ENCODE measurements at regions not wholly inside any gene's neighbourhood (a gene's known extent, or its start where the extent isn't known, plus 50 kb on each side); places are given as distances from the start of the nearest gene placed in this dataset.

DNA sequence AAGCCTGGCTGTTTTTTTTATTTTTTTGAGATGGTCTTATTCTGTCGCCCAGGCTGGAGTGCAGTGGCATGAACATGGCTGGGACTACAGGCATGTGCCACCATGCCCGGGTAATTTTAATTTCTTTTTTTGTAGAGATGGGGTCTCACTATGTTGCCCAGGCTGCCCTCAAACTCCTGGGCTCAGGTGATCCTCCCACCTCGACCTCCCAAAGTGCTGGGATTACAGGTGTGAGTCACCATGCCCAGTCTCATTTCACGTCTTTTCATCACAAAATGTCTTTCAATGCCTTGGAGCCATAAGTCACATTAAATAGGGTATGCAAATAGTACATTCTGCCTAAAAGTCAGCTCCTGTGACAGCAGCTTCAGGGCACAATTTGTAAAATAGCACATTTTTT, 52.8 kb downstream of the SOX2 start:
- no peak for DNase-seq

DNA sequence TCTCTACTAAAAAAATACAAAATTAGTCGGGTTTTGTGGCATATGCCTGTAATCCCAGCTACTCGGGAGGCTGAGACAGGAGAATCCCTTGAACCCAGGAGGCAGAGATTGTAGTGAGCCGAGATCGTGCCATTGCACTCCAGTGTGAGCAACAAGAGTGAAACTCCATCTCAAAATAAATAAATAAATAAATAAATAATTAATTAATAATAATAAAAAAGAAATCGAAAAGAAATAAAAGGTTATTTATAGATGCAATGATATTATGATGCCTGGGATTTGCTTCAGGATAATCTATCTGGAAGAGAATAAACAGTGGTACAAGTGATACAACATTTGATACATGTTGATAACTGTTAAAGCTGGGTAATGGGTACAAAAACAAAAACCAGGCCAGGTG, 58.6 kb downstream of the SOX2 start:
- DNase-seq: no peak

DNA sequence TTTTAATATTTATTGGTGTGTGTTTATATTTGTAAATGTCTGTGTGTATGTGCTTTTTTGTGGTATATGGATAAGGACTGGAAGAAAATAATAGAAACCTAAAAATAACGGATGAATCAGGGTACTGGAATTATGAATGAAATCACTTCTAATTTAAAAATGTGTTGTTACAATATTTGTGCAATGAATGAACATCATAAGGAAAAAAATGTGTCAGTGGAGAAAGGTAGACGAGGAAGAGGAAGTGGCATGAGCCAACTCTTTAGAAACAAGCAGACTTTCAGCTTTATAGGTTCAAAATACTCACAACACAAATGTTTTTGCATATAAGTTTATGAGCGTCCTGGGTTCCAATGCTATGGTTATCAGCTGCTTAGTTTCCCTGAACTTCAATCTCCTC, 59.4 kb downstream of the SOX2 start:
- no peak for DNase-seq

DNA sequence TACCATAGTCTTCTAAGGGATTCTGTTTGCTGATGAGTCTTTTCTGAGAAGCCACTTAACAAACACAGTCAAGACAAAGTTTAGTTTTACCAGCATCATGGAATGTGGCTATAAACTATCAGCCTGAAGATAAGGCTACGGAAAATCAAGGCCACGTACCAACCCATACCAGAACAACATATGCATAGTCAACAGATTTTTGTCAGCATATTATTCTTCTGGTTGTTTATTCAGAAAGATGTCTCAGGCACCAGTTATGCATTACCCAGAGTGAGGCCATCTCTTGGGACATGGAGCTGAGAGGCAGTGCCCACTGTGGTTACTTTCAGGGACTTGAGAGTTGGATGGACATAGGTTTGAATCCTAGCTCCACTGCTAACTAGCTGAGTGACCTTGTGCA, 60.4 kb downstream of the SOX2 start:
- no peak for DNase-seq

DNA sequence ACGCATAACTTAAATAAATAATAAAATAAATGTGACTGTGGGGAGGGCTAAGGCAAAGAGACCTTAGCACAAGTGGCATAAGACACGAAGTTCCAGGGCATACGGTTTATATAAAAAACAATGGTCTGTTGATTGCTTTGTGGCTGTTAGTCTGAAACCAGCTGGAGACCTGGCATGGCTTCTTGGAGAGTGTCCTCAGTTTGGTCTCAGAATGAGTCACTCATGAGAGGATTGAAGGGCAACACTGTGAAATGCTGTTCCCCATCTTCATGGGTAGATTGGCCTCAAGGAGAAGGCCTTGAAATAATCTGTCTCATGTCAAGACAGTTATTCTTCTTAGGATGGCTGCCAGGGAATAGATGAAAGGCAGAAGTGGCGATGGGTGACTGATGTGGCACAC, 62.2 kb downstream of the SOX2 start:
- DNase-seq: no peak

DNA sequence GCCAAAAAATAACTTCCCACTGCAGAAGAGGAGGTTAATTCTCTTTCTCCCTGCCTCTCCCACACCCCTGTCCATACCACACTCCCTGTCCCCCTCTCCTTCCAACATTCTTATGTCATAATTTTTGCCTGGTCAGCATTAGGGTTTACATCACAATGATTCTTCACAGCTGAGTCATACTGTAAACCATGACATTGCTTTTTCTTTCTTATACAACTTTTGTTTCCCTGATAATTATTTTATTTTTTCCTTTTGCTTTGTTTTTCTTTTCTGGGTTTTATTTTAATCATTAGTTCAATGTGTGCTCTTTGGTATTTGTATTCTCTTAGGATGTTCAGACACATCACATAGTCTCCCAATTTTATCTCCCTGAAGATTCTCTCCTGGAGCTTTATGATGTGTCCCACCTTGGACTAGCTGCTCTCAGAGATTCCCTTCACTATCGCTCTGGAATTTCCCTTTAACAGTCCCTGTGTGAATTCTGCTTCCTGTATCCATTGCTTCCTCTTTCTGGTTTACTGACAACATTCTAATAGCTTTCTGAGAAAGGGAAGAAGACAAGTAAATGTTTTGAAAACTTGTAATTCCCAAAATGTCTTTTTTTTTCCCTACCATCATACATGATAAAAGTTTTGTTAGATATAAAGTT, 70.7 kb downstream of the SOX2 start:
- DNase-seq: no peak

DNA sequence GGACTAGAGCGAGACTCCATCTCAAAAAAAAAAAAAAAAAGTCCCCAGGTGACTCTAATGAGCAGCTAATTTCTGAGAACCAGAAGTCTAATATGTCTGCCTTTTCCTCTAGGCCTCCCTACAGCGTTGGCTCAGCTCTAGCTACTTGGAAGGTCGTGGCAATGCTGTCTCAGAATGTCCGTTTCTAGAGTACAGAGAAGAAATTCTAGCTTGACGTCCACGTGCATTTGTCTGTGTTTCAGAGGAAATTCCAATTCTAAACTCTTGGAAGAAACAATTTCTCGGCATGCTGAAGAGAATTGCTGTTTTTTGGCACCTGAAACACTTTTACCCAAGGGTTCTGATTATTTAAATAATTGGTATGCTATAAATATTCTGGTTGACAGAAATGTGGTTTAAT, 78.8 kb downstream of the SOX2 start:
- no peak for DNase-seq

DNA sequence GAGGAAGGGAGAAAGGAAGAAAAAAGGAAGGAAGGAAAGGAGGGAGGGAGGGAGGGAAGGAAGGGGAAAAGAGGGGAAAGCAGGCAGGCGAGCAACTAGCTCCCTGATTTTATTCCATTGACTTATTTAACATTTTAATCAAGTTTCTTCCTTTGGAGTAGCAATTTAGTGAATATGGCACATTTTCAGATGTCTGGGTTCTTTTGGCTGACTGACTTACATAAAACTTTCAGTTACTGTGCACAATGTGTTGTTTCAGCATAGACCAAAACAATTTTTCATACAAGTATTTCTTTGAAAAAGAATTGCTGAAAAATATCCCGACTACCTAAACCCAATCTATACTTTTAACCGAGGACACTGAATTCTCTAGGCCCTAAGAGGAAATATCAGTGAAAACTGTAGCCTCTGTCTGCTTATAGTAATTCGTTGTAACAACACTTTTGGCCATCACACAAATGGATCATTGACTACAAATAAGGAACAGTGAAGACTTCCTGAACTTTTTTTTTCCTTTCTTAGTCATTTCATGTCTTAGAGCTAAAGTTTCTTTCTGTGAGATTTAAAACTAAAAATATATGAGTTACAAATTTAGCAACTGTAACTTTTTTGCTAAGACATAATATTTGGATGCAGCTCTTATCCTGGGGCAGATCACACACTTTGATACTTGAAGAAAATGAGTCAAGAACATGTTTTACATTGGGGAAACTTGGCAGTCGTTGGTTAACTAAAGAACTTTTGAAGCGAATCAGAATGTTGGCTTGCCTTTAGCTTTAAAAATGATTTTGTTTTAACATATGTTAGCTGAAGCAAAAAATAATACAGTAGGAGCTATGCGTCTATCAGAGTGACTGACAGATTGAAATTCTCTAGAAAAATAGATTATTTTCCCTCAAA, 79.6 kb downstream of the SOX2 start:
- no peak for DNase-seq

DNA sequence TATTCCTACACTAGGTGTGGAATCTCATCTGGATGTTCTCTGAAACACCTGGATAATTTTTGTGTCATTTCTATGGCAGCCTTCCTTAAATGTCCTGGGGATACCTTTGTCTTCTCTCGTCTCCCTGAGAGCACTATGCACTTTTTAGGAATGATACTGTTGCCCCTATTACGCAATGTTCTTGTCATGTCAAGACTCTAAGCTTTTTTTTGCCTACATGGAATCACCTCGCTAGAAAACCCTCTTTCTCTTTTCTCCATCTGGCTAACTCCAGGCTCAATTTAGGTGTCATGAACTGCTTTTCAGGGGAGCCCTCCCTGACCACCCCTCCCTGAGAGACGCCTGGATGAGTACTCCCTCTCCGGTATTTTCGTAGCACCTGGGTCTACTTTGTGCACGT, 81.3 kb downstream of the SOX2 start:
- no peak for DNase-seq

DNA sequence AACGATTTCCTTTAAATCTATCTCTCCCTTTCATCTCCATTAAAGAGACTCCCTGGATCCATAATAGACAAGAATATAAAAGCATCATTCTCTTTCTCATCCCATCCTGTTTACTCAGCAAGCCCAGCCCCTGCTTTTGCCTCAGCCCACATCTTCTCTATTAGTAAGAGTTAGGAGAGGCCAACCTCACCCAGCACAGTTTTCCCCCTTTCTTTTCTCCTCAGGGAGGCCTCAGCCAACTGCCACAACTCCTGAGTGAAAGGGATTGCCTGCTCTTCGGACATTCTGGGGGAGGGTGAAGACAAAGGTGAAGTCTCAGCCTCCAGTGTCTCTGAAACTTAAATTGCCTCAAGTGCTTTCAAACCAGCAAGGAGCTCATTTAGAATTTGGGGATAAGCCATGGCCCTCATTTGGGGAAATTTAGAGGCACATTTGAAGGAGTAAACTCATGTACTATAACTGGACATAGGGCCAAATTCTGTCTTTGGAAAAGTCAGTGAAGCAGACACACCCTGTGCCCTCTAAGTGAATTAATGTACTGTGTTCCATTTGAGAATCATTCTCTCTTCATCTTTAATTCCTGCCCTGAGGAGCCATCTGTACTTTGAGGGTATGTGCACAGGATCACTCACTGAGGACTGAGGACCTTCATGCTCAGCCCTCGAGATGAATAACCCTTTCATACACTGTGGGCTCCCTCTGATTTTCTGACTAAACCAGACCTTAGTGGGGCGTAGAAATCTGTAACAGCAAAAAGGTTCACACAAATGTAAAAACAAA, 82.5 kb downstream of the SOX2 start:
- no peak for DNase-seq

DNA sequence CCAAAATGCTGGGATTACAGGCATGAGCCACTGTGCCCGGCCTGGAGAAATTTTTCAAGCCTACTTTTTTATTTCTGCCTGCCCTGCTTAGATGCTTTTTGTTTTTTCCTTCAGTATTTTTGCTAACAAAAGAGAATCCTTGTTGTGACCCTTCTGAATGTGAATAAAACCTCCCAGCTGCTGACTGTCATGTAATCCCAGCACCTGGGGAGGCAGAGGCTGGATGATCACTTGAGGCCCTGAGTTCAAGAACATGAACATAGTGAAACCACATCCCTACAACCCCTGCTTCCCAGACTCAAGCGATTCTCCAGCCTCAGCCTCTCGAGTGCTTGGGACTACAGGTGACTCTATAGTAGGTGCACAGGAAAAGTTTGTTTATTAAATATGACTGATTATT, 84.9 kb downstream of the SOX2 start:
- DNase-seq: no peak

DNA sequence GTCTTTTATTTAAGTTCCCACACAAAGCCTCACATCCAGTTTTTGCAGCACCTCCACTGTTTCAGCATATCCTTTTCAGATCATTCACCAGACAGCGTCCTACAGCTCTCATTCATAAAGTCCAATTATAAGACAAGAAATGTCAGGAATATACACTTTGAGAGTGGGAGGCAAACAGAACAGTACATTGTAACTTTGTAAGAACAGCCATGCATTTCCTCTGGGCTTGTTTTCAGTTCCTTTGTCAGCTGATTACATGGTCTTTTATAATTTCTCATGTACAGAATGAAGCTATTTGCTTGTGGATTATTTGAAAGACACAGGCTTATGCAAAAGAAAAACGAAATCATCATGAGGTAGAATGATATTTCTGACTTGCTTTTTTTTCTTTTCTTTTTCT, 85.7 kb downstream of the SOX2 start:
- no peak for DNase-seq

DNA sequence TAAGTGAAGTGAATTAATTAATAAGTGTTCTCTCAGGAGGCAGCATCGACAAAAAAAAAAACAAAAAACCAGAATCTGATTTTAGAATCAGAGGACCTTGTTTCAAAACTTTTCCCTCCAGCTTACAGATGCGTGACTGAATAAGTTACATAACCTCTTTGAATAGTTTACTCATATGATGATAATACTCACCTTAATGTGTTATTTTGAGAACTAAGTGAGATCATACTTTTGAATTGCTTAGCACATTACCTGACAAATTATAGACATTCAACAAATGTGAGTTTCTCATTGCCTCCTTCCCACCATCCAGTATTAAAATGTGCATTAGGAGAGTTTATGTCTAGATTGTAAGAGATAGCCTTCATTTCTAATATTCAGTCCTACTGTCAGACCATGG, 94.0 kb downstream of the SOX2 start:
- DNase-seq: no peak

DNA sequence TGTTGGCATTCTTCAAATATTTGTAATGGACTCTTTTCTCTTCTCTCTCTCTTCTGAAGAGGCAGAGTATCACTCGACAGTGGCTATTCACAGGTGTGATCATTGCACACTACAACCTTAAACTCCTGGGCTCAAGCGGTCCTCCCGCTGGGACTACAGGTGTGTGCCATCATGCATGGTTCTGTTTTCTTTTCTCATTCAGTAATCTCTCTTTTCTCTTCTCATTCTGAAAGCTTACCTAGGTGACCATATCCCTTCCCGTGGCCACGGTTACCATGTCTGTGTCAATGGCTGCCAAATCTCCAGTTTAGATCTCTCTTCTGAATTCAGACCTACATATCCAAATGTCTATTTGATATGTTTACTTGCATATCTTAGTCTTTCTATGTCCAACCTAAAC, 96.3 kb downstream of the SOX2 start:
- DNase-seq: no peak

DNA sequence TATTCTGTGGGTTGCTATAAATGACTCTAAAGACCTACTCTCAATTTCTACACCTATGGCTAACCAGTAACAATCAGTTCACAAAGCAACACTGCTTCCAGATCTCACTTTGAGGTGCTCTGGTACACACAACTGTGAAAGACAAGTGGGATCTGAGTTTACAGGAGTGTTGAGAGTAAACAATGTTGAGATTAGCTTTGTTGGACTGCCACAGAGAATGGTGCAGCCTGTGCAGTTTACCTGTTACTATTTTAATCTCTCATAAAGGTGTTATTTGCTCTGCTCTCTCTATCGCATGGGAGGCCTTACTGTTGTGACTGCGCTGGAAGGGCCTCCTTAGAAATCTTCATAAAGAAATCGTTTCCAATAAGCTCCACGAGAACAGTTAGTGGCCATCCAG, 112.0 kb downstream of the SOX2 start:
- no peak for DNase-seq

DNA sequence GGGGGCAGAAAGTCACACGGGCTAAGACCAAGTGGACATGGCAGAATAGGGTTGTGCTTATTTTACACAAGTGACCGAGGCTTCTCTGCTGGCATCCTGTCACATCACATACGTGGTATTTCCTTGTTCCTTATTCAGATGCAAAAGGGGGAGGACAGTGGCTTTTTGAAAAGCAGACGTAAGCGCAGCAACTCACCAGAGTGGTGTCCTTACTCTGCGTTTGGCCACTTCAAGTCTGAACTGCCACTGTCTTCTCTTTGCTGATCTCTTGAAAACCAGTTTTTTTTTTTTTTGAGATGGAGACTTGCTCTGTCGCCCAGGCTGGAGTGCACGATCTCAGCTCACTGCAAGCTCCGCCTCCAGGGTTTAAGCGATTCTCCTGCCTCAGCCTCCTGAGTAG, 113.2 kb downstream of the SOX2 start:
- DNase-seq: no peak

DNA sequence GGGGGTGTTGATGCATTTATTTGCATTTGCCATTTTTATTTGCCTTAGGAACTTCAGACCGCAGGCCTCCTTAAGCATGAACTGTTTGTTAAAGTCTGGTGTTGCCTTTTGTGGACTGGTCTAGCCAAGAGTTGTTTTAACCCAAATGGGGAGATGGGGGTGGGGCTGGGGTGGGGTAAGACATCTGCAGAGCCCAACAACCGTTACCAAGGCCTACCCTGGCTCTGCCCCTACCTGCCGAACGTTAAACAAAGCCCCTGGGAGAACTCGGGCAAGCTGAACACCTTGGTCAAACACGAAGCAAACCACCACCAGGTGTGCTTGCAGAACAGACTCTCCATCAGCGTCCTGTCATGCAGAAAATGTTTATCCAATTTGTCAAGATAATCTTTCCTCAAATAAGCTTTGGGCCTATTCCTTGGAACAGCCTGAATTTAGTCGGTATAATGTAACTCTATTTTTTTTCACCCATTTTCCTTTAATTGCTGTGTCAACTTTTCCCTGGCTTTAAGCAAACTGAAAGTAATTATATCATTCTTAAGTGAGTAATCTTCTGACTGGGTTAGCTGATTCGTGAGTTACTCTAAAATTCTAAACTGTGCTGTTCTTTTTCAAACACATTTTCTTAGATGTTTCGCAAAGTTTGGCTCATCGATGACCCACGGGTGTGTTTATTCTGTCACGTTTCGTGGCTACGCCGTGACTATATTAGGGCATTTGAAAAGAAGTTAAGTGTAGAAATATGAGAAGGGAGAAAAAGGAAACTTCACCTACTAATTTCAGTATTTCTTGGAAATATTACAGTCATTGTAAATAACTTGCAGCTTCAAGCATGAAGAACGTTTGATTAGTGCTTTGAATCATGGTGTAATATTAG, 127.6 kb downstream of the SOX2 start:
- no peak for DNase-seq

DNA sequence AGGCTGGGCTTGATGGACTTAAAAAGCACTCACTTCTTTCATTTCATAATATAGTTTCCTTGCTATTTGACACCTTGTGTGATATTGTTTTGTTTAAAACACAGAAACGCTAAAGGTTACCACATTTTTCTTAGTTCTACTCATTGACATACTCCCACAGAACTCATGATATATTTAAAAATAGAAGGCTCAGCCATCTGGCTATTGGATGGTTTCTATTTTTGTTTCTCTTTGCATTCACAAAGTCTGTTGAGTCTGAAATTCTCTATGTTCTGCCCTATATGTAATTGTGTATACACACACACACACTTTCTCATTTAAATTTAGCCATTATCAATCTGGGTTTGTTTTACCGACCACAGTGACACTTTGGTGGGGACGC, 128.2 kb downstream of the SOX2 start:
- no peak for DNase-seq

DNA sequence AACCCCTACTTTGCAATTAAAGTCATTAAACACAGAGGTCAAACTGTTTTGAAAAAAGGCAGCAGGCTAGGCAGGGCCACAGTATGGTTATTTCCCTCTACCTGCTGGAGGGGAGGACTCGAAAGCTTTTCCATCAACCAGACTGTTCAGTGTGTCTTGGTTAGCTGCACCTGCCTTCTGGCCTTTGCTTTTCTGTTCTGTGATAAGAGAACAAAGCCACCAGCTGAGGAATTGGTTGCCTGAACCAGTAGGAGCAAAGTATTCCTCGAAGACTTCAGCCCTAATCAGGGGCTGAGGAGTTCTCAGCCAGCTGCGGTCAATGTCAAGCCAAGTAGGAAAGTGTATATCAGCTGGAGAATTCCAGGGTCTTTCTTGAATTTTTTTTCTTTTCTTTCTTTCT, 132.5 kb downstream of the SOX2 start:
- no peak for DNase-seq

DNA sequence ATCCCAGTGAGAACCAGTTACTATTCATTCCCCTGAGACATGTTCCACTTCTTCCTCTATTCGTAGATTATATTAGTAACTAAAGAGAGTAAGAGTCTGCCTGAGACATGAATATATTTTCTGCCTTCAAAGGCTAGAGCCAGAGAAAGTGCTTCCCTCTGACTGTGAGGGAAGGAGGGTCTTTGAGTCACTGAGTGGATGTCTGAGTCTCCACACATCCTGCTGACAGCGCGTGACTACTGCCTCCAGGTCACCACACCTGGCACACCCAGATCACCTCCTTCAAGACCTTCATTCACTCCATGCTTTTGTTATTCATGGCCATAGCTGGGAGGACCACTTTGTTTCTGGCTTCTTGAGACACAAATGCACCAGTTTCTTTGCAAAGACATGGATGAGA, 135.6 kb downstream of the SOX2 start:
- DNase-seq: no peak

DNA sequence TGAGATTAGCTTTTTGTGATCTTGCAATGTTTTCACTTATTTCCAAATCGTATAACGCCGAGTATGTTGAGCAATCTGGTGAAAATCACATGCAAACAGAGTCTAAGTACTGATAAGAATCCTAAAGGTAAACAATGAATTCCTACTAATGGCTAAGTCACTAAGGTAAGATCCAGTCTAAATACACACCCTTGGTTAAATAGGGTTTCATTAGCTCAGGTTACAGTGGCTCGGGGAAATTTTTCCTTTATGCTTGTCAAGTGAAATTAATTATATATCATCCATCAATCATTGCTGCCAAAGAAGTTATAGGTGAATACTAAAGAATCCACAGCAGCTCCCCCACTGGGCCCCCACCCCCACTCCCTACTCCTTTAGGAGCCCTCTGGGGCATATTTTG, 139.3 kb downstream of the SOX2 start:
- DNase-seq: no peak

DNA sequence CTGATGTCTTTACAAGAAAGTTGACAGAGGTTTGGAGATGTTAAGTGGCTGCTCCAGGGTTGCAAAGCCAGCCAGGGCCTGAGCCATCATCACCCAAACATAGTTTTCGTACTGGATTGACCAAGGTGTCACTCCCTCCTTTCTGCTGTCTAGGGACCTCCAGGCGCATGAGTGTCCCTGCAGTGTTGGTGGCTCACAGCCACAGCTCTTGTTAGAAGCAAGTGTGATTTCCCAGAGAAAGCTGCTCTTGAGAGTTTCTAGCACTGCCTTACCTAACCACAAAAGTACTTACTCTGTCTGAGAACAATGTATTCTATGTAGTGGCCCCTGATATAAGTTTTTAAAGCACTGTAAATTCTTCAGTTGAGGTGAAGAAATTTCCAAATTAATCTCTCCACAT, 144.1 kb downstream of the SOX2 start:
- DNase-seq: peak; percentile 32

DNA sequence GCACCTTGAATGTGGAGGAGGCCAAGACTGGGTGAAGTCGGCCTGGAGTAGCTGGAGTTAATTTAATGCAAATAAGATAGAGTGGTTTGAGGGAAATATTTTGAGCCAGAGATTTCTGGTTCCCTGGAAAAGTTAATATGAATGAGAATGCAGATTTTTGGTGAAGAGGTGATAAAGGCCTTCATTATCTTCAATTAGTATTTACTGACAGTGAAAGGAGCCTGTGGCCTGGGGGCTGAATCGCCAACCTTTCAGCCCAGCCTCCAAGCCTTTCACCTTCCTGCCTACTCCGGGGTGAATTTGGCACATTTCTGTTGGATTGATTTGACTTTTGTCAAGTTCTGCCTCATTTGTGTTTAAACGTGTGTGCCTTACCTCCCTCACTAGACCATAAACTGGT, 147.8 kb downstream of the SOX2 start:
- no peak for DNase-seq

Measured in NK-92 treated with Interleukin-12 subunit alpha and Interleukin-12 subunit beta, amount 100 ng/mL, for 24 hours (cell line).